Breast epithelium (tissue), 4 donors: ENCODE measurements at regions not wholly inside any gene's neighbourhood (a gene's known extent, or its start where the extent isn't known, plus 50 kb on each side); places are given as distances from the start of the nearest gene placed in this dataset.

Experiments
- DNase-seq, 2 donors: peaks; one replicate each; pipeline ENCODE4 v3.0.0-alpha.2; 2019; ENCODE audit warnings: low spot score in 2 of 2
- H3K27ac ChIP-seq, 2 donors: fragments of 200-600 bp; sonication (generic) in 1 of 2; one replicate each; pipeline ENCODE4 v1.5.1; 2016 to 2019; ENCODE audit warnings: mild to moderate bottlenecking in 1 of 2
- H3K27me3 ChIP-seq, 2 donors: fragments of 200-600 bp; sonication (generic) in 1 of 2; one replicate each; pipeline versions ENCODE4 v1.5.1 to v1.6.0; 2017 to 2019; ENCODE audit warnings: control low read depth in 1 of 2, mild to moderate bottlenecking in 1 of 2
- H3K36me3 ChIP-seq: fragments of 200-600 bp; one replicate; pipeline ENCODE4 v1.5.1; 2019
- H3K4me1 ChIP-seq, 2 donors: fragments of 200-600 bp; sonication (generic); one replicate each; pipeline ENCODE4 v1.5.1; 2016 to 2019; ENCODE audit warnings: control low read depth in 1 of 2
- H3K4me3 ChIP-seq, 3 donors: fragments of 200-600 bp; sonication (generic); 1 replicate in 2 of 3; 2 replicates in 1 of 3; pipeline ENCODE4 v1.5.1; 2016 to 2019; ENCODE audit warnings: mild to moderate bottlenecking in 3 of 3, moderate library complexity in 2 of 3
- H3K9me3 ChIP-seq, 2 donors: fragments of 200-600 bp; sonication (generic) in 1 of 2; one replicate each; pipeline ENCODE4 v1.5.1; 2016 to 2019; ENCODE audit warnings: control low read depth in 1 of 2
- CTCF ChIP-seq, 3 donors: fragments of 450-650 bp; IDR thresholded peaks; one replicate each; pipeline ENCODE4 v1.5.1; 2016 to 2017; ENCODE audit warnings: antibody characterized with exemption in 3 of 3, mild to moderate bottlenecking in 3 of 3, moderate library complexity in 3 of 3
- POLR2A ChIP-seq: fragments of 450-650 bp; IDR thresholded peaks from one replicate; pipeline ENCODE4 v1.6.1; 2016; ENCODE audit warnings: antibody characterized with exemption, mild to moderate bottlenecking, moderate library complexity
- POLR2AphosphoS5 ChIP-seq, 3 donors: sonication (generic); formaldehyde crosslinking; IDR thresholded peaks; one replicate each; pipeline ENCODE4 v1.6.1; 2017; ENCODE audit warnings: antibody characterized with exemption in 3 of 3
- intact Hi-C: fragments of 100-400 bp; cut with DNase I; formaldehyde crosslinking; loops from one replicate; pipeline ENCODE4 v1.15.1; 2023; ENCODE audit warnings: low total_unique reads

GRCh38 chr9:71364186-71364955 is 242.9 kb upstream of the TRPM3 start:
- no peak overlapping the region for H3K4me3 ChIP-seq
- no peak for DNase-seq
- H3K27ac ChIP-seq, result no peak overlapping the region
- no peaks in the 10 kb centered on the region for H3K4me1 ChIP-seq
- H3K9me3 ChIP-seq, result no peaks in the 10 kb centered on the region
- intact Hi-C loops, result no loop called here
- no peaks in the 10 kb centered on the region for H3K27me3 ChIP-seq
- TF ChIP-seq POLR2A (no peak), POLR2AphosphoS5 (IDR thresholded peaks at IDR 0.05) (no peak), CTCF (IDR thresholded peaks at IDR 0.05) (no peak)
- H3K36me3 ChIP-seq, result no peaks in the 10 kb centered on the region

- no peak for DNase-seq
- H3K27me3 ChIP-seq, result no peaks in the 10 kb centered on the region
- no peaks in the 10 kb centered on the region for H3K9me3 ChIP-seq
- H3K4me3 ChIP-seq, result no peak overlapping the region
- intact Hi-C loops, result no loop called here
- H3K36me3 ChIP-seq, result no peaks in the 10 kb centered on the region
- TF ChIP-seq POLR2A, result no peak
- TF ChIP-seq POLR2AphosphoS5 (IDR thresholded peaks at IDR 0.05), result no peak
- TF ChIP-seq CTCF (IDR thresholded peaks at IDR 0.05), result no peak
- H3K4me1 ChIP-seq, result no peaks in the 10 kb centered on the region
- H3K27ac ChIP-seq, result no peak overlapping the region
Measured at GRCh38 chr9:71363286-71363961, 242.0 kb upstream of the TRPM3 start.

GRCh38 chr9:71361357-71361756 is 239.9 kb upstream of the TRPM3 start:
- H3K27ac ChIP-seq, result no peak overlapping the region
- H3K9me3 ChIP-seq, result no peaks in the 10 kb centered on the region
- TF ChIP-seq POLR2A (no peak), CTCF (IDR thresholded peaks at IDR 0.05) (no peak), POLR2AphosphoS5 (IDR thresholded peaks at IDR 0.05) (no peak)
- no peaks in the 10 kb centered on the region for H3K36me3 ChIP-seq
- no peaks in the 10 kb centered on the region for H3K4me1 ChIP-seq
- no peaks in the 10 kb centered on the region for H3K27me3 ChIP-seq
- intact Hi-C loops, result no loop called here
- DNase-seq, result no peak
- no peak overlapping the region for H3K4me3 ChIP-seq

- H3K27ac ChIP-seq, result no peak overlapping the region
- H3K4me3 ChIP-seq, result no peak overlapping the region
- DNase-seq, result no peak
- intact Hi-C loops, result no loop called here
- no peak for TF ChIP-seq POLR2AphosphoS5 (IDR thresholded peaks at IDR 0.05)
- no peak for TF ChIP-seq POLR2A
- no peak for TF ChIP-seq CTCF (IDR thresholded peaks at IDR 0.05)
- no peaks in the 10 kb centered on the region for H3K9me3 ChIP-seq
- no peaks in the 10 kb centered on the region for H3K4me1 ChIP-seq
- no peaks in the 10 kb centered on the region for H3K36me3 ChIP-seq
- H3K27me3 ChIP-seq, result no peaks in the 10 kb centered on the region
Measured at GRCh38 chr9:71357346-71357745, 235.9 kb upstream of the TRPM3 start.

- intact Hi-C loops, result no loop called here
- TF ChIP-seq CTCF (IDR thresholded peaks at IDR 0.05), result no peak
- no peak for TF ChIP-seq POLR2A
- no peak for TF ChIP-seq POLR2AphosphoS5 (IDR thresholded peaks at IDR 0.05)
Measured at GRCh38 chr9:71355884-71356283, 234.5 kb upstream of the TRPM3 start.

More at GRCh38 chr9:71355884-71356283, 234.5 kb upstream of the TRPM3 start:
- Histone ChIP-seq H3K4me3 (no peak overlapping the region), H3K9me3 (no peaks in the 10 kb centered on the region), H3K27me3 (no peaks in the 10 kb centered on the region), H3K4me1 (no peaks in the 10 kb centered on the region), H3K27ac (no peak overlapping the region), H3K36me3 (no peaks in the 10 kb centered on the region)
- no peak for DNase-seq
